Activated CD8-positive, alpha-beta T cell treated with anti-CD3 and anti-CD28 coated beads for 36 hours (primary cell): ENCODE measurements at regions not wholly inside any gene's neighbourhood (a gene's known extent, or its start where the extent isn't known, plus 50 kb on each side); places are given as distances from the start of the nearest gene placed in this dataset.

Source experiments
- ATAC-seq: fragments of 200-7000 bp; cut with Tn5 transposase; one replicate; pipeline ENCODE4 v1.10.0; 2021; ENCODE audit warnings: mild to moderate bottlenecking, moderate library complexity
- CTCF ChIA-PET: fragments of 350-600 bp; sonication (Branson Sonifier 250); formaldehyde crosslinking; loops from one replicate; lab custom pipeline; 2021; ENCODE audit warnings: antibody characterized with exemption; lab: Charles Lee
- POLR2A ChIA-PET: fragments of 350-600 bp; sonication (Branson Sonifier 250); formaldehyde crosslinking; loops from one replicate; lab custom pipeline; 2021; ENCODE audit warnings: antibody characterized with exemption; lab: Charles Lee
- DNase-seq: peaks from one replicate; pipeline ENCODE4 v3.0.0-alpha.2; 2020
- H3K27ac Mint-ChIP-seq: one replicate; pipeline ENCODE4 v1.8.0; 2021; ENCODE audit warnings: mild to moderate bottlenecking, mixed read lengths
- H3K27me3 Mint-ChIP-seq: one replicate; pipeline ENCODE4 v1.8.0; 2021; ENCODE audit warnings: mixed read lengths
- H3K36me3 Mint-ChIP-seq: one replicate; pipeline ENCODE4 v1.8.0; 2021; ENCODE audit warnings: low read depth, mixed read lengths
- H3K4me1 Mint-ChIP-seq: one replicate; pipeline ENCODE4 v1.8.0; 2021; ENCODE audit warnings: low read depth, mixed read lengths
- H3K4me3 Mint-ChIP-seq: one replicate; pipeline ENCODE4 v1.8.0; 2021; ENCODE audit warnings: mild to moderate bottlenecking, moderate library complexity, mixed read lengths
- H3K9me3 Mint-ChIP-seq: one replicate; pipeline ENCODE4 v1.8.0; 2021; ENCODE audit warnings: mixed read lengths
- intact Hi-C: fragments of 100-400 bp; cut with micrococcal nuclease; formaldehyde crosslinking; loops from one replicate; pipeline ENCODE4 v1.10.0; 2022
- TF ChIP-seq, protein P1 (sequence below): fragments of 200-600 bp; IDR thresholded peaks from one replicate; pipeline ENCODE4 v1.8.0; 2022; ENCODE audit warnings: antibody characterized with exemption, mild to moderate bottlenecking

- intact Hi-C loops, result no loop called here
- Mint-ChIP-seq H3K4me1 (no peaks in the 10 kb centered on the region), H3K9me3 (no peaks in the 10 kb centered on the region), H3K36me3 (no peaks in the 10 kb centered on the region), H3K27me3 (peaks cover 1% of the 10 kb centered on the region), H3K4me3 (no peak overlapping the region), H3K27ac (no peak overlapping the region)
- POLR2A ChIA-PET, result no interaction called here
- TF ChIP-seq, protein P1, sequence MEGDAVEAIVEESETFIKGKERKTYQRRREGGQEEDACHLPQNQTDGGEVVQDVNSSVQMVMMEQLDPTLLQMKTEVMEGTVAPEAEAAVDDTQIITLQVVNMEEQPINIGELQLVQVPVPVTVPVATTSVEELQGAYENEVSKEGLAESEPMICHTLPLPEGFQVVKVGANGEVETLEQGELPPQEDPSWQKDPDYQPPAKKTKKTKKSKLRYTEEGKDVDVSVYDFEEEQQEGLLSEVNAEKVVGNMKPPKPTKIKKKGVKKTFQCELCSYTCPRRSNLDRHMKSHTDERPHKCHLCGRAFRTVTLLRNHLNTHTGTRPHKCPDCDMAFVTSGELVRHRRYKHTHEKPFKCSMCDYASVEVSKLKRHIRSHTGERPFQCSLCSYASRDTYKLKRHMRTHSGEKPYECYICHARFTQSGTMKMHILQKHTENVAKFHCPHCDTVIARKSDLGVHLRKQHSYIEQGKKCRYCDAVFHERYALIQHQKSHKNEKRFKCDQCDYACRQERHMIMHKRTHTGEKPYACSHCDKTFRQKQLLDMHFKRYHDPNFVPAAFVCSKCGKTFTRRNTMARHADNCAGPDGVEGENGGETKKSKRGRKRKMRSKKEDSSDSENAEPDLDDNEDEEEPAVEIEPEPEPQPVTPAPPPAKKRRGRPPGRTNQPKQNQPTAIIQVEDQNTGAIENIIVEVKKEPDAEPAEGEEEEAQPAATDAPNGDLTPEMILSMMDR, result no peak
- ATAC-seq (no peak), DNase-seq (no peak)
- CTCF ChIA-PET, result no interaction called here
Observed at GRCh38 chr16:86396422-86396821, 113.9 kb upstream of the FOXF1 start.

DNA sequence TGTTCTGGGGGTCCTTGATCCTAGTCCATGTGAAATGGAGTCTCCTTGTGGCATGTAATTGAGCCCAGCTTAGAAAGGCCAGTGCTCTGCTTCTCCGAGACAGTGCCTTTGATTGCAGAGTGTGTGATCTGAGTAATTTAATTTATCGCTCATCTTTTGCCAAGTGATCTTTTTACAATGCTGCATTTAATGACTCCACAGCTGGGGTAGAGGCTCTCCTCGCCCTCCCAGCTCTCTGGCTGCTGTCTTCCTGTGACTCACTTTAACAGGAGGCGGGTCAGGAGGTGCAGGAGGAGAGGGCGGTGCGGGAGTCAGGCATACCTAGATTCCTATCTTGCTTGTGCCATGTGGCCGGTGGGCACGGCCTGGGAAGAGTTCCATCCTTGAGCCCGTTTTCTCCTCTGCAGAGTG lies 113.4 kb upstream of the FOXF1 start:
- Mint-ChIP-seq H3K27ac (no peak overlapping the region), H3K27me3 (peaks cover 1% of the 10 kb centered on the region), H3K36me3 (no peaks in the 10 kb centered on the region), H3K9me3 (no peaks in the 10 kb centered on the region), H3K4me3 (no peak overlapping the region), H3K4me1 (no peaks in the 10 kb centered on the region)
- intact Hi-C loops, result no loop called here
- TF ChIP-seq, protein P1, result no peak
- ChIA-PET CTCF (no interaction called here), POLR2A (no interaction called here)
- DNase-seq (no peak), ATAC-seq (no peak)

- Mint-ChIP-seq H3K4me3 (no peak overlapping the region), H3K27me3 (peaks cover 1% of the 10 kb centered on the region), H3K27ac (no peak overlapping the region), H3K9me3 (no peaks in the 10 kb centered on the region), H3K36me3 (no peaks in the 10 kb centered on the region), H3K4me1 (no peaks in the 10 kb centered on the region)
- TF ChIP-seq, protein P1, result no peak
- ATAC-seq, result no peak
- no peak for DNase-seq
- ChIA-PET POLR2A (no interaction called here), CTCF (no interaction called here)
- intact Hi-C loops, result no loop called here
Observed at GRCh38 chr16:86398201-86398600, 112.1 kb upstream of the FOXF1 start.

- peaks cover 1% of the 10 kb centered on the region for H3K27me3 Mint-ChIP-seq
- H3K4me3 Mint-ChIP-seq, result no peak overlapping the region
- intact Hi-C loops, result no loop called here
- DNase-seq, result no peak
- no peaks in the 10 kb centered on the region for H3K4me1 Mint-ChIP-seq
- H3K27ac Mint-ChIP-seq, result no peak overlapping the region
- POLR2A ChIA-PET, result no interaction called here
- CTCF ChIA-PET, result no interaction called here
- no peaks in the 10 kb centered on the region for H3K36me3 Mint-ChIP-seq
- no peak for ATAC-seq
- H3K9me3 Mint-ChIP-seq, result no peaks in the 10 kb centered on the region
- TF ChIP-seq, protein P1, result no peak
Observed at GRCh38 chr16:86398622-86399021, 111.7 kb upstream of the FOXF1 start.

DNA sequence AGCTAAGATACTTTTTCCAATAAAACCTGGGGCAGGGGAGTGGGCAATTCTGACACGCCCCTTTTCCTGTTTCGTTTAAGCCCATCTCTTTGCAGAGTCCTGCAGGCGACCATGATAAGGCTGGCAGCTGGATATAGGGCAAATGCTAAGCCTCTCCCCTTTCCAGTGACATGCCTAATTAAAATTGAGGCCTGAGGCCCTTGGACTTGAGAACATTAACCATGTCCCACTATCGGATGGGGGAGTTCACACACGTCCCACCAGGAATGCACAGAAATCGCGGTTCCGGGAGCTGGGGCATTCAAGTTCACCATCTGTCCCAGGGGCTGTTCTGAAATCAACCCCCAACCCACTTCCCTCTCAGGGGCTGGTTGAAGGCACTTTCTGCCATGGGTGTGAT lies 109.2 kb upstream of the FOXF1 start:
- no peaks in the 10 kb centered on the region for H3K4me1 Mint-ChIP-seq
- no peaks in the 10 kb centered on the region for H3K36me3 Mint-ChIP-seq
- ChIA-PET POLR2A (no interaction called here), CTCF (no interaction called here)
- H3K27ac Mint-ChIP-seq, result no peak overlapping the region
- H3K4me3 Mint-ChIP-seq, result no peak overlapping the region
- no peaks in the 10 kb centered on the region for H3K9me3 Mint-ChIP-seq
- ATAC-seq, result no peak
- peaks cover 5% of the 10 kb centered on the region for H3K27me3 Mint-ChIP-seq
- TF ChIP-seq, protein P1, result no peak
- no peak for DNase-seq
- intact Hi-C loops, result no loop called here
